Activated CD8-positive, alpha-beta T cell treated with anti-CD3 and anti-CD28 coated beads for 36 hours (primary cell): ENCODE measurements at regions not wholly inside any gene's neighbourhood (a gene's known extent, or its start where the extent isn't known, plus 50 kb on each side); places are given as distances from the start of the nearest gene placed in this dataset.

Experiments
- ATAC-seq: fragments of 200-7000 bp; cut with Tn5 transposase; one replicate; pipeline ENCODE4 v1.10.0; 2021; ENCODE audit warnings: mild to moderate bottlenecking, moderate library complexity
- CTCF ChIA-PET: fragments of 350-600 bp; sonication (Branson Sonifier 250); formaldehyde crosslinking; loops from one replicate; lab custom pipeline; 2021; ENCODE audit warnings: antibody characterized with exemption; lab: Charles Lee
- POLR2A ChIA-PET: fragments of 350-600 bp; sonication (Branson Sonifier 250); formaldehyde crosslinking; loops from one replicate; lab custom pipeline; 2021; ENCODE audit warnings: antibody characterized with exemption; lab: Charles Lee
- DNase-seq: peaks from one replicate; pipeline ENCODE4 v3.0.0-alpha.2; 2020
- H3K27ac Mint-ChIP-seq: one replicate; pipeline ENCODE4 v1.8.0; 2021; ENCODE audit warnings: mild to moderate bottlenecking, mixed read lengths
- H3K27me3 Mint-ChIP-seq: one replicate; pipeline ENCODE4 v1.8.0; 2021; ENCODE audit warnings: mixed read lengths
- H3K36me3 Mint-ChIP-seq: one replicate; pipeline ENCODE4 v1.8.0; 2021; ENCODE audit warnings: low read depth, mixed read lengths
- H3K4me1 Mint-ChIP-seq: one replicate; pipeline ENCODE4 v1.8.0; 2021; ENCODE audit warnings: low read depth, mixed read lengths
- H3K4me3 Mint-ChIP-seq: one replicate; pipeline ENCODE4 v1.8.0; 2021; ENCODE audit warnings: mild to moderate bottlenecking, moderate library complexity, mixed read lengths
- H3K9me3 Mint-ChIP-seq: one replicate; pipeline ENCODE4 v1.8.0; 2021; ENCODE audit warnings: mixed read lengths
- CTCF ChIP-seq: fragments of 200-600 bp; IDR thresholded peaks from one replicate; pipeline ENCODE4 v1.8.0; 2022; ENCODE audit warnings: antibody characterized with exemption, mild to moderate bottlenecking
- intact Hi-C: fragments of 100-400 bp; cut with micrococcal nuclease; formaldehyde crosslinking; loops from one replicate; pipeline ENCODE4 v1.10.0; 2022

- CTCF ChIA-PET: no interaction called here
- TF ChIP-seq CTCF: no peak
- H3K4me1 Mint-ChIP-seq: no peaks in the 10 kb centered on the region
- no peaks in the 10 kb centered on the region for H3K36me3 Mint-ChIP-seq
- intact Hi-C loops: no loop called here
- H3K27me3 Mint-ChIP-seq: no peaks in the 10 kb centered on the region
- no peak overlapping the region for H3K4me3 Mint-ChIP-seq
- peaks cover 18% of the 10 kb centered on the region for H3K9me3 Mint-ChIP-seq
- no peak for ATAC-seq
- DNase-seq: no peak
- POLR2A ChIA-PET: no interaction called here
- H3K27ac Mint-ChIP-seq: no peak overlapping the region
Observed at GRCh38 chr5:2482778-2483177, 268.7 kb downstream of the IRX2 start.

GRCh38 chr5:2480871-2481270 lies 270.6 kb downstream of the IRX2 start:
- H3K27ac Mint-ChIP-seq: no peak overlapping the region

GRCh38 chr5:2475902-2476301 lies 275.6 kb downstream of the IRX2 start:
- H3K27me3 Mint-ChIP-seq: no peaks in the 10 kb centered on the region
- H3K9me3 Mint-ChIP-seq: peaks cover 3% of the 10 kb centered on the region
- H3K27ac Mint-ChIP-seq: no peak overlapping the region
- H3K4me1 Mint-ChIP-seq: no peaks in the 10 kb centered on the region
- no peak for TF ChIP-seq CTCF
- POLR2A ChIA-PET: no interaction called here
- intact Hi-C loops: no loop called here
- ATAC-seq (no peak), DNase-seq (no peak)
- no peak overlapping the region for H3K4me3 Mint-ChIP-seq
- CTCF ChIA-PET: no interaction called here
- H3K36me3 Mint-ChIP-seq: no peaks in the 10 kb centered on the region

More at GRCh38 chr5:2480871-2481270, 270.6 kb downstream of the IRX2 start:
- Mint-ChIP-seq H3K4me1 (no peaks in the 10 kb centered on the region), H3K36me3 (no peaks in the 10 kb centered on the region), H3K9me3 (peaks cover 17% of the 10 kb centered on the region), H3K27me3 (no peaks in the 10 kb centered on the region), H3K4me3 (no peak overlapping the region)
- intact Hi-C loops: no loop called here
- POLR2A ChIA-PET: no interaction called here
- ATAC-seq (no peak), DNase-seq (no peak)
- TF ChIP-seq CTCF: no peak
- CTCF ChIA-PET: no interaction called here

- no peak for ATAC-seq
Observed at GRCh38 chr5:2472670-2473069, 278.8 kb downstream of the IRX2 start.

More at GRCh38 chr5:2472670-2473069, 278.8 kb downstream of the IRX2 start:
- ChIA-PET CTCF (no interaction called here), POLR2A (no interaction called here)
- intact Hi-C loops: no loop called here
- DNase-seq: no peak
- Mint-ChIP-seq H3K36me3 (no peaks in the 10 kb centered on the region), H3K4me1 (no peaks in the 10 kb centered on the region), H3K27ac (no peak overlapping the region), H3K9me3 (no peaks in the 10 kb centered on the region), H3K27me3 (no peaks in the 10 kb centered on the region), H3K4me3 (no peak overlapping the region)
- no peak for TF ChIP-seq CTCF
